CD14-positive monocyte (primary cell): ENCODE measurements at regions not wholly inside any gene's neighbourhood (a gene's known extent, or its start where the extent isn't known, plus 50 kb on each side); places are given as distances from the start of the nearest gene placed in this dataset.

ENCODE experiments used
- DNase-seq, 3 donors: peaks; one replicate each; pipeline ENCODE4 v3.0.0-alpha.2; 2011 to 2022
- H2AFZ ChIP-seq: 2 replicates; pipeline ENCODE4 v1.6.0; 2012; ENCODE audit warnings: mild to moderate bottlenecking, low read depth, low read length, inconsistent platforms; ENCODE audit not compliant: insufficient read depth, poor library complexity, severe bottlenecking
- H3K27ac ChIP-seq, 2 donors: 1 replicate in 1 of 2; 2 replicates in 1 of 2; pipeline ENCODE4 v1.5.1; 2012 to 2013; ENCODE audit warnings: low read length in 2 of 2, control low read depth in 1 of 2, inconsistent platforms in 1 of 2, low read depth in 1 of 2, mild to moderate bottlenecking in 1 of 2
- H3K27me3 ChIP-seq, 2 donors: one replicate each; pipeline versions ENCODE4 v1.6.0 to v1.6.1; 2011 to 2013; ENCODE audit warnings: low read length in 2 of 2; ENCODE audit not compliant: control insufficient read depth in 2 of 2, insufficient read depth in 2 of 2
- H3K36me3 ChIP-seq, 2 donors: replicated peaks in 1 of 2; 1 replicate in 1 of 2; 2 replicates in 1 of 2; pipeline versions ENCODE4 v1.5.1 to v1.6.1; 2012 to 2013; ENCODE audit warnings: low read length in 2 of 2, control low read depth in 1 of 2, inconsistent platforms in 1 of 2, mild to moderate bottlenecking in 1 of 2; ENCODE audit not compliant: insufficient read depth in 2 of 2, control insufficient read depth in 1 of 2
- H3K4me1 ChIP-seq, 2 donors: 1 replicate in 1 of 2; 2 replicates in 1 of 2; pipeline versions ENCODE4 v1.5.1 to v1.6.1; 2012 to 2013; ENCODE audit warnings: low read length in 2 of 2, control low read depth in 1 of 2, inconsistent platforms in 1 of 2, mild to moderate bottlenecking in 1 of 2, moderate library complexity in 1 of 2; ENCODE audit not compliant: insufficient read depth in 2 of 2, control insufficient read depth in 1 of 2
- H3K4me2 ChIP-seq: replicated peaks from 2 replicates; pipeline ENCODE3; 2012; ENCODE audit warnings: low read length, moderate library complexity, mild to moderate bottlenecking; ENCODE audit not compliant: poor library complexity, severe bottlenecking; ENCODE audit errors: extremely low read depth
- H3K4me3 ChIP-seq, 3 experiments: fragments of 200-600 bp in 1 of 3; sonication (generic) in 1 of 3; replicated peaks in 1 of 3; 1 replicate in 2 of 3; 2 replicates in 1 of 3; pipeline ENCODE4 v1.5.1; 2011 to 2013; ENCODE audit warnings: low read length in 3 of 3, mild to moderate bottlenecking in 3 of 3, control low read depth in 2 of 3, low read depth in 2 of 3, inconsistent platforms in 1 of 3, moderate library complexity in 1 of 3
- H3K79me2 ChIP-seq: 2 replicates; pipeline ENCODE4 v1.6.0; 2012; ENCODE audit warnings: mild to moderate bottlenecking, control low read depth, inconsistent platforms, low read length, moderate library complexity; ENCODE audit not compliant: insufficient read depth
- H3K9ac ChIP-seq: 2 replicates; pipeline ENCODE4 v1.6.0; 2017; ENCODE audit warnings: low read length, mild to moderate bottlenecking; ENCODE audit not compliant: insufficient read depth, poor library complexity, severe bottlenecking
- H3K9me3 ChIP-seq, 2 donors: replicated peaks in 1 of 2; 1 replicate in 1 of 2; 2 replicates in 1 of 2; pipeline versions ENCODE4 v1.5.1 to v1.6.1; 2012 to 2013; ENCODE audit warnings: low read length in 2 of 2, control low read depth in 1 of 2; ENCODE audit not compliant: control insufficient read depth in 1 of 2, insufficient read depth in 1 of 2
- H4K20me1 ChIP-seq: 2 replicates; pipeline ENCODE4 v1.6.0; 2012; ENCODE audit warnings: mild to moderate bottlenecking, low read length, control low read depth, moderate library complexity; ENCODE audit not compliant: insufficient read depth
- H3K27ac Mint-ChIP-seq, 7 donors: one replicate each; pipeline ENCODE4 v1.8.0; 2020; ENCODE audit warnings: mild to moderate bottlenecking in 7 of 7, mixed read lengths in 7 of 7, moderate library complexity in 6 of 7, inconsistent platforms in 2 of 7
- H3K27me3 Mint-ChIP-seq, 3 donors: one replicate each; pipeline ENCODE4 v1.8.0; 2021 to 2022; ENCODE audit warnings: low read depth in 3 of 3, mild to moderate bottlenecking in 3 of 3, mixed read lengths in 3 of 3, moderate library complexity in 3 of 3, inconsistent platforms in 1 of 3
- H3K36me3 Mint-ChIP-seq, 2 donors: one replicate each; pipeline ENCODE4 v1.8.0; 2020; ENCODE audit warnings: mixed read lengths in 2 of 2, inconsistent platforms in 1 of 2, mild to moderate bottlenecking in 1 of 2
- H3K4me1 Mint-ChIP-seq: one replicate; pipeline ENCODE4 v1.8.0; 2020; ENCODE audit warnings: mild to moderate bottlenecking, mixed read lengths
- H3K4me3 Mint-ChIP-seq, 2 donors: one replicate each; pipeline ENCODE4 v1.8.0; 2020; ENCODE audit warnings: mild to moderate bottlenecking in 2 of 2, mixed read lengths in 2 of 2, moderate library complexity in 1 of 2
- H3K9me3 Mint-ChIP-seq, 7 donors: one replicate each; pipeline ENCODE4 v1.8.0; 2020 to 2022; ENCODE audit warnings: mixed read lengths in 7 of 7, mild to moderate bottlenecking in 6 of 7, moderate library complexity in 6 of 7, inconsistent platforms in 2 of 7
- whole genome bisulfite sequencing: methylation state at CpG from one replicate; pipeline ENCODE4 v1.1.5; 2013; ENCODE audit warnings: missing lambda C conversion rate; ENCODE audit not compliant: insufficient coverage; 5-methylcytosine and 5-hydroxymethylcytosine counted together
- intact Hi-C, 2 donors: fragments of 100-400 bp; cut with micrococcal nuclease; formaldehyde crosslinking; loops; one replicate each; pipeline versions ENCODE4 v1.15.0 to v1.15.1; 2023
- TF ChIP-seq, protein P1 (sequence below): fragments of 200-600 bp; IDR thresholded peaks from one replicate; pipeline ENCODE4 v1.8.0; 2022; ENCODE audit warnings: antibody characterized with exemption, mild to moderate bottlenecking

DNA sequence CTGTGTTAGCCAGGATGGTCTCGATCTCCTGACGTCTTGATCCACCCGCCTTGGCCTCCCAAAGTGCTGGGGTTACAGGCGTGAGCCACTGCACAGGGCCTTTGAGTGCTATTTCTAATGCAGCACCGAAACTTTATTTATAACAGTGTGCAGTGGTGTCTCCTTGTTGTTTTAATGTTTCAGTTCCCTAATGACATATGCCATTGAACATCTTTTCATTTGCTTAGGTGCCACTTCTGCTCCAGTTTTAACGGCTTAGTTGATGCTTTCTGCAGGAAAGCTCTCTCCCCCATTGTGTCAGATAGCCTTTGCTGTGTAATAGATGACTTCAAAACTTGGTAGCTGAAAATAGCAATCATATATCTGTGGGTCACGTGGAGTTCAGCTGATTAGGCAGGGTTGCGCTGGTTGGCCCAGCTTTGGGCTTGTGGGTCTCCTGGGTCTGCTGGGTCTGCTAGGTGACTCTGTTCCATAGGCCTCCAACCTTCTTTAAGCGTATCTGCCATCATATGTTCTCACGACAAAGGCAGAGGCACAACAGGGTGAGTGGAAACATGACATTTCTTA, 76.4 kb upstream of the SHISA3 start:
- H4K20me1 ChIP-seq, result no peaks in the 10 kb centered on the region
- no peaks in the 10 kb centered on the region for H3K79me2 ChIP-seq
- H3K9me3 ChIP-seq, result no peaks in the 10 kb centered on the region
- H3K36me3 Mint-ChIP-seq, result no peaks in the 10 kb centered on the region
- no peak overlapping the region for H3K4me3 ChIP-seq
- TF ChIP-seq, protein P1, sequence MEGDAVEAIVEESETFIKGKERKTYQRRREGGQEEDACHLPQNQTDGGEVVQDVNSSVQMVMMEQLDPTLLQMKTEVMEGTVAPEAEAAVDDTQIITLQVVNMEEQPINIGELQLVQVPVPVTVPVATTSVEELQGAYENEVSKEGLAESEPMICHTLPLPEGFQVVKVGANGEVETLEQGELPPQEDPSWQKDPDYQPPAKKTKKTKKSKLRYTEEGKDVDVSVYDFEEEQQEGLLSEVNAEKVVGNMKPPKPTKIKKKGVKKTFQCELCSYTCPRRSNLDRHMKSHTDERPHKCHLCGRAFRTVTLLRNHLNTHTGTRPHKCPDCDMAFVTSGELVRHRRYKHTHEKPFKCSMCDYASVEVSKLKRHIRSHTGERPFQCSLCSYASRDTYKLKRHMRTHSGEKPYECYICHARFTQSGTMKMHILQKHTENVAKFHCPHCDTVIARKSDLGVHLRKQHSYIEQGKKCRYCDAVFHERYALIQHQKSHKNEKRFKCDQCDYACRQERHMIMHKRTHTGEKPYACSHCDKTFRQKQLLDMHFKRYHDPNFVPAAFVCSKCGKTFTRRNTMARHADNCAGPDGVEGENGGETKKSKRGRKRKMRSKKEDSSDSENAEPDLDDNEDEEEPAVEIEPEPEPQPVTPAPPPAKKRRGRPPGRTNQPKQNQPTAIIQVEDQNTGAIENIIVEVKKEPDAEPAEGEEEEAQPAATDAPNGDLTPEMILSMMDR, result no peak
- H3K27me3 ChIP-seq, result no peaks in the 10 kb centered on the region
- whole genome bisulfite sequencing, result 86% methylated on average over 2 of the region's 10 CpGs
- no peak overlapping the region for H3K4me2 ChIP-seq
- H3K27ac Mint-ChIP-seq, result no peak overlapping the region
- H3K4me1 Mint-ChIP-seq, result no peaks in the 10 kb centered on the region
- H3K4me1 ChIP-seq, result no peaks in the 10 kb centered on the region
- no peak for DNase-seq
- no peak overlapping the region for H3K27ac ChIP-seq
- intact Hi-C loops, result no loop called here
- peaks cover 0 to 5% (median 0%) of the 10 kb centered on the region in 3 donors for H3K27me3 Mint-ChIP-seq
- peaks cover 0 to 9% (median 4%) of the 10 kb centered on the region in 7 donors for H3K9me3 Mint-ChIP-seq
- H3K9ac ChIP-seq, result no peak overlapping the region
- H2AFZ ChIP-seq, result no peak overlapping the region
- H3K36me3 ChIP-seq, result no peaks in the 10 kb centered on the region
- H3K4me3 Mint-ChIP-seq, result no peak overlapping the region

DNA sequence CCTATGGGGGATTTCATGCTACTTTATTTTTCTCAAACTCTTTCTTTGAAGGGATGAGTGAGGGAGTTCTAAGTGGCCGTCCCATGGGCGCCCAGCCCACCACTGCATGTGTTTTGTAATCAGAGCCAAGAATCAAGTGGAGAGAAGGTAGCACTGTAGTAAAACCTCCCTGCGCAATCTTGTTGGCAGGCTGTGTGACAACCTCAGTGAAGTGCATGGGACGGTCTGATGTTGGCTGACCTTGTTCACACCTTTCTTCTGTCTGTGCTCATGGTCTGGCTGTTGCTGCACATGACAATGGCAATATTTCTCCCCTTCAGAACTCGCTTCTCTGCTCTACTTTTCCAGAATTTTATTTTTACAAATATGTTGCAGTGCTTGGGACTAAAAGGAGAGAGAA, 71.2 kb upstream of the SHISA3 start:
- intact Hi-C loops, result no loop called here
- H3K4me1 Mint-ChIP-seq, result no peaks in the 10 kb centered on the region
- Histone ChIP-seq H2AFZ (no peak overlapping the region), H3K27ac (no peak overlapping the region), H3K79me2 (no peaks in the 10 kb centered on the region), H3K4me3 (no peak overlapping the region), H3K9ac (no peak overlapping the region), H3K27me3 (no peaks in the 10 kb centered on the region), H3K4me2 (no peak overlapping the region), H3K4me1 (no peaks in the 10 kb centered on the region), H4K20me1 (no peaks in the 10 kb centered on the region), H3K9me3 (no peaks in the 10 kb centered on the region), H3K36me3 (no peaks in the 10 kb centered on the region)
- DNase-seq, result no peak
- 88% methylated on average over 4 of the region's 5 CpGs for WGBS
- peaks cover 2 to 3% (median 2%) of the 10 kb centered on the region in 3 donors for H3K27me3 Mint-ChIP-seq
- no peak overlapping the region for H3K27ac Mint-ChIP-seq
- TF ChIP-seq, protein P1, result no peak
- H3K9me3 Mint-ChIP-seq, result peaks cover 0 to 10% (median 4%) of the 10 kb centered on the region in 7 donors
- H3K4me3 Mint-ChIP-seq, result no peak overlapping the region
- H3K36me3 Mint-ChIP-seq, result no peaks in the 10 kb centered on the region
